ENCODE measurements at regions not wholly inside any gene's neighbourhood (a gene's known extent, or its start where the extent isn't known, plus 50 kb on each side); places are given as distances from the start of the nearest gene placed in this dataset.

- Histone ChIP-seq H3K79me1 (ENCODE audit: low read length) (peaks cover 3% of the 10 kb centered on the region), H2BK5ac (ENCODE audit: low read length) (no peak overlapping the region), H2AK5ac (ENCODE audit: low read length) (no peak overlapping the region), H3K27ac (ENCODE audit: low read depth, low read length) (no peak overlapping the region), H3K23ac (ENCODE audit: low read length) (no peak overlapping the region), H4K5ac (ENCODE audit: low read length) (no peak overlapping the region), H3K4ac (ENCODE audit: low read depth, low read length) (peak overlapping the region; percentile 44), H4K8ac (ENCODE audit: low read depth, low read length) (no peak overlapping the region), H3K79me2 (ENCODE audit: control insufficient read depth, insufficient read depth, low read length) (no peaks in the 10 kb centered on the region), H3K27me3 (ENCODE audit: insufficient read depth, low read length, poor library complexity) (no peaks in the 10 kb centered on the region), H2BK15ac (replicated peaks; ENCODE audit: low read depth) (no peak overlapping the region), H3K4me2 (ENCODE audit: low read length) (no peak overlapping the region), H3K36me3 (ENCODE audit: control insufficient read depth, insufficient read depth, low read length) (no peaks in the 10 kb centered on the region), H2BK120ac (ENCODE audit: low read depth, low read length) (no peak overlapping the region), H3K4me1 (ENCODE audit: control insufficient read depth, low read depth, low read length) (peaks cover 17% of the 10 kb centered on the region), H3K9ac (ENCODE audit: low read length) (no peak overlapping the region), H3K56ac (ENCODE audit: low read length) (no peak overlapping the region), H3K18ac (ENCODE audit: low read length) (no peak overlapping the region), H3K4me3 (ENCODE audit: low read length) (no peak overlapping the region)
- DNase-seq, result no peak
- no CpG with 5 or more reads among the region's 9 CpGs for WGBS (ENCODE audit: extremely low coverage, insufficient coverage, low lambda C conversion rate)
These were observed 79.1 kb upstream of the AKIP1 start for GRCh38 chr11:8831861-8832260.

- peaks cover 10% of the 10 kb centered on the region for H3K4me1 ChIP-seq (ENCODE audit: control insufficient read depth, low read depth, low read length)
These were observed 78.3 kb upstream of the AKIP1 start for GRCh38 chr11:8832571-8833260.

GRCh38 chr11:8833568-8834315, 77.2 kb upstream of the AKIP1 start:
- Histone ChIP-seq H3K27me3 (ENCODE audit: insufficient read depth, low read length, poor library complexity) (no peaks in the 10 kb centered on the region), H3K4me2 (ENCODE audit: low read length) (no peak overlapping the region), H3K4me1 (ENCODE audit: control insufficient read depth, low read depth, low read length) (peaks cover 18% of the 10 kb centered on the region), H3K23ac (ENCODE audit: low read length) (no peak overlapping the region), H3K56ac (ENCODE audit: low read length) (peak overlapping the region; percentile 3), H2BK5ac (ENCODE audit: low read length) (no peak overlapping the region), H3K27ac (ENCODE audit: low read depth, low read length) (peak overlapping the region; percentile 40), H3K4ac (ENCODE audit: low read depth, low read length) (no peak overlapping the region), H4K5ac (ENCODE audit: low read length) (no peak overlapping the region), H3K79me1 (ENCODE audit: low read length) (peaks cover 3% of the 10 kb centered on the region), H3K9ac (ENCODE audit: low read length) (no peak overlapping the region), H2BK15ac (replicated peaks; ENCODE audit: low read depth) (no peak overlapping the region), H3K36me3 (ENCODE audit: control insufficient read depth, insufficient read depth, low read length) (no peaks in the 10 kb centered on the region), H3K18ac (ENCODE audit: low read length) (no peak overlapping the region), H2BK120ac (ENCODE audit: low read depth, low read length) (no peak overlapping the region), H4K8ac (ENCODE audit: low read depth, low read length) (no peak overlapping the region), H3K79me2 (ENCODE audit: control insufficient read depth, insufficient read depth, low read length) (no peaks in the 10 kb centered on the region), H3K4me3 (ENCODE audit: low read length) (no peak overlapping the region), H2AK5ac (ENCODE audit: low read length) (peak overlapping the region; percentile 29)
- peak; percentile 84 for DNase-seq
- no CpG with 5 or more reads among the region's 4 CpGs for WGBS (ENCODE audit: extremely low coverage, insufficient coverage, low lambda C conversion rate)

More at GRCh38 chr11:8832571-8833260, 78.3 kb upstream of the AKIP1 start:
- Histone ChIP-seq H2BK15ac (replicated peaks; ENCODE audit: low read depth) (no peak overlapping the region), H3K4me2 (ENCODE audit: low read length) (no peak overlapping the region), H3K79me2 (ENCODE audit: control insufficient read depth, insufficient read depth, low read length) (no peaks in the 10 kb centered on the region), H2BK5ac (ENCODE audit: low read length) (peak overlapping the region; percentile 18), H3K79me1 (ENCODE audit: low read length) (peaks cover 3% of the 10 kb centered on the region), H3K4me3 (ENCODE audit: low read length) (no peak overlapping the region), H4K8ac (ENCODE audit: low read depth, low read length) (no peak overlapping the region), H2BK120ac (ENCODE audit: low read depth, low read length) (peak overlapping the region; percentile 16), H3K18ac (ENCODE audit: low read length) (peak overlapping the region; percentile 43), H2AK5ac (ENCODE audit: low read length) (no peak overlapping the region), H3K9ac (ENCODE audit: low read length) (no peak overlapping the region), H3K4ac (ENCODE audit: low read depth, low read length) (peak overlapping the region; percentile 82), H3K27ac (ENCODE audit: low read depth, low read length) (peak overlapping the region; percentile 75), H3K23ac (ENCODE audit: low read length) (no peak overlapping the region), H3K56ac (ENCODE audit: low read length) (peak overlapping the region; percentile 66), H3K27me3 (ENCODE audit: insufficient read depth, low read length, poor library complexity) (no peaks in the 10 kb centered on the region), H3K36me3 (ENCODE audit: control insufficient read depth, insufficient read depth, low read length) (no peaks in the 10 kb centered on the region), H4K5ac (ENCODE audit: low read length) (no peak overlapping the region)
- DNase-seq, result peak; percentile 87
- WGBS (ENCODE audit: extremely low coverage, insufficient coverage, low lambda C conversion rate), result no CpG with 5 or more reads among the region's 9 CpGs

GRCh38 chr11:8834379-8834778, 76.6 kb upstream of the AKIP1 start:
- no peak overlapping the region for H2AK5ac ChIP-seq (ENCODE audit: low read length)
- H3K4me2 ChIP-seq (ENCODE audit: low read length), result no peak overlapping the region
- H3K79me1 ChIP-seq (ENCODE audit: low read length), result no peaks in the 10 kb centered on the region
- H3K79me2 ChIP-seq (ENCODE audit: control insufficient read depth, insufficient read depth, low read length), result no peaks in the 10 kb centered on the region
- DNase-seq, result peak; percentile 66
- H3K23ac ChIP-seq (ENCODE audit: low read length), result no peak overlapping the region
- H3K4me1 ChIP-seq (ENCODE audit: control insufficient read depth, low read depth, low read length), result peaks cover 19% of the 10 kb centered on the region
- no peaks in the 10 kb centered on the region for H3K27me3 ChIP-seq (ENCODE audit: insufficient read depth, low read length, poor library complexity)
- no peak overlapping the region for H3K4ac ChIP-seq (ENCODE audit: low read depth, low read length)
- no CpG with 5 or more reads among the region's 5 CpGs for WGBS (ENCODE audit: extremely low coverage, insufficient coverage, low lambda C conversion rate)
- no peak overlapping the region for H2BK5ac ChIP-seq (ENCODE audit: low read length)
- H3K18ac ChIP-seq (ENCODE audit: low read length), result no peak overlapping the region
- no peaks in the 10 kb centered on the region for H3K36me3 ChIP-seq (ENCODE audit: control insufficient read depth, insufficient read depth, low read length)
- H4K8ac ChIP-seq (ENCODE audit: low read depth, low read length), result no peak overlapping the region
- no peak overlapping the region for H2BK15ac ChIP-seq (replicated peaks; ENCODE audit: low read depth)
- H4K5ac ChIP-seq (ENCODE audit: low read length), result no peak overlapping the region
- no peak overlapping the region for H3K9ac ChIP-seq (ENCODE audit: low read length)
- H2BK120ac ChIP-seq (ENCODE audit: low read depth, low read length), result no peak overlapping the region
- H3K56ac ChIP-seq (ENCODE audit: low read length), result no peak overlapping the region
- no peak overlapping the region for H3K4me3 ChIP-seq (ENCODE audit: low read length)
- H3K27ac ChIP-seq (ENCODE audit: low read depth, low read length), result no peak overlapping the region

- Histone ChIP-seq H3K79me1 (ENCODE audit: low read length) (no peaks in the 10 kb centered on the region), H3K4ac (ENCODE audit: low read depth, low read length) (no peak overlapping the region), H3K4me2 (ENCODE audit: low read length) (no peak overlapping the region), H3K18ac (ENCODE audit: low read length) (no peak overlapping the region), H3K9ac (ENCODE audit: low read length) (no peak overlapping the region), H3K4me3 (ENCODE audit: low read length) (no peak overlapping the region), H3K27me3 (ENCODE audit: insufficient read depth, low read length, poor library complexity) (no peaks in the 10 kb centered on the region), H3K27ac (ENCODE audit: low read depth, low read length) (peak overlapping the region; percentile 15), H2AK5ac (ENCODE audit: low read length) (peak overlapping the region; percentile 43), H2BK120ac (ENCODE audit: low read depth, low read length) (no peak overlapping the region), H3K23ac (ENCODE audit: low read length) (peak overlapping the region; percentile 50), H2BK15ac (replicated peaks; ENCODE audit: low read depth) (no peak overlapping the region), H3K36me3 (ENCODE audit: control insufficient read depth, insufficient read depth, low read length) (no peaks in the 10 kb centered on the region), H4K8ac (ENCODE audit: low read depth, low read length) (no peak overlapping the region), H3K4me1 (ENCODE audit: control insufficient read depth, low read depth, low read length) (peaks cover 27% of the 10 kb centered on the region), H3K79me2 (ENCODE audit: control insufficient read depth, insufficient read depth, low read length) (no peaks in the 10 kb centered on the region), H3K56ac (ENCODE audit: low read length) (peak overlapping the region; percentile 58), H2BK5ac (ENCODE audit: low read length) (peak overlapping the region; percentile 31), H4K5ac (ENCODE audit: low read length) (no peak overlapping the region)
- DNase-seq, result no peak
- WGBS (ENCODE audit: extremely low coverage, insufficient coverage, low lambda C conversion rate), result no CpG with 5 or more reads among the region's 7 CpGs
These were observed 72.7 kb upstream of the AKIP1 start for GRCh38 chr11:8838248-8838647.
